A549 (cell line): ENCODE measurements at regions not wholly inside any gene's neighbourhood (a gene's known extent, or its start where the extent isn't known, plus 50 kb on each side); places are given as distances from the start of the nearest gene placed in this dataset.

Source experiments
- HDAC2 ChIP-seq: fragments of 200-600 bp; sonication (generic); IDR thresholded peaks from 2 replicates; pipeline ENCODE4 v1.6.1; 2016
- SMC3 ChIP-seq: fragments of >200 bp; sonication (Bioruptor Twin); formaldehyde crosslinking; IDR thresholded peaks from 3 replicates; pipeline ENCODE4 v1.6.1; 2018; ENCODE audit warnings: inconsistent platforms
- TF ChIP-seq, protein P1 (sequence below): fragments of >200 bp; sonication (Bioruptor Twin); formaldehyde crosslinking; IDR thresholded peaks from 3 replicates; pipeline ENCODE4 v1.5.1; 2016
- TF ChIP-seq, protein P2 (sequence below): IDR thresholded peaks from 2 replicates; pipeline ENCODE4 v1.6.1; 2012

DNA sequence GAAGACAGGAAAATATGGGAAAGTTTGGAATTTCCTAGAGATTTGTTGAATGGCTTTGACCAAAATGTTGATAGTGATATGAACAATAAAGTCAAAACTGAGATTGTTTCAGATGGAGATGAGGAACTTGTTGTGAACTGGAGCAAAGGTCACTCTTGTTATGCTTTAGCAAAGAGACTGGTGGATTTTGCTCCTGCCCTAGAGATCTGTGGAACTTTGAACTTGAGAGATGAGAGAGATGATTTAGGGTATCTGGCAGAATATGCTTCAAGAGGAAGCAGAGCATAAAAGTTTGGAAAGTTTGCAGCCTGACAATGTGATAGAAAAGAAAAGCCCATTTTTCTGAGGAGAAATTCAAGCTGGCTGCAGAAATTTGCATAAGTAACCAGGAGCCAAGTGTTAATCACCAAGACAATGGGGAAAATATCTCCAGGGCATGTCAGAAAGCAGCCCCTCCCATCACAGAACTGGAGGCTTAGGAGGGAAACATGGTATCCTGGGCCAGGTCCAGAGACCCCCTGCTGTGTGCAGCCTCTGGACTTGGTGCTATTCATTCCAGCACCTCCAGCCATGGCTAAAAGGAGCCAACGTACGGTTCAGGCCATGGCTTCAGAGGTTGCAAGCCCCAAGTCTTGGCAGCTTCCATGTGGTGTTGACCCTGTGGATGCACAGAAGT lies 114.3 kb upstream of the STARD4 start:
- TF ChIP-seq SMC3 (no peak), HDAC2 (no peak)
- TF ChIP-seq, protein P1, sequence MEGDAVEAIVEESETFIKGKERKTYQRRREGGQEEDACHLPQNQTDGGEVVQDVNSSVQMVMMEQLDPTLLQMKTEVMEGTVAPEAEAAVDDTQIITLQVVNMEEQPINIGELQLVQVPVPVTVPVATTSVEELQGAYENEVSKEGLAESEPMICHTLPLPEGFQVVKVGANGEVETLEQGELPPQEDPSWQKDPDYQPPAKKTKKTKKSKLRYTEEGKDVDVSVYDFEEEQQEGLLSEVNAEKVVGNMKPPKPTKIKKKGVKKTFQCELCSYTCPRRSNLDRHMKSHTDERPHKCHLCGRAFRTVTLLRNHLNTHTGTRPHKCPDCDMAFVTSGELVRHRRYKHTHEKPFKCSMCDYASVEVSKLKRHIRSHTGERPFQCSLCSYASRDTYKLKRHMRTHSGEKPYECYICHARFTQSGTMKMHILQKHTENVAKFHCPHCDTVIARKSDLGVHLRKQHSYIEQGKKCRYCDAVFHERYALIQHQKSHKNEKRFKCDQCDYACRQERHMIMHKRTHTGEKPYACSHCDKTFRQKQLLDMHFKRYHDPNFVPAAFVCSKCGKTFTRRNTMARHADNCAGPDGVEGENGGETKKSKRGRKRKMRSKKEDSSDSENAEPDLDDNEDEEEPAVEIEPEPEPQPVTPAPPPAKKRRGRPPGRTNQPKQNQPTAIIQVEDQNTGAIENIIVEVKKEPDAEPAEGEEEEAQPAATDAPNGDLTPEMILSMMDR = no peak
- TF ChIP-seq, protein P2, sequence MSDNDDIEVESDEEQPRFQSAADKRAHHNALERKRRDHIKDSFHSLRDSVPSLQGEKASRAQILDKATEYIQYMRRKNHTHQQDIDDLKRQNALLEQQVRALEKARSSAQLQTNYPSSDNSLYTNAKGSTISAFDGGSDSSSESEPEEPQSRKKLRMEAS = no peak
